ENCODE measurements at regions not wholly inside any gene's neighbourhood (a gene's known extent, or its start where the extent isn't known, plus 50 kb on each side); places are given as distances from the start of the nearest gene placed in this dataset.

- no peak for DNase-seq (ENCODE audit: insufficient read length, low spot score)
- FAIRE-seq: no peak
- TF ChIP-seq SPI1 (IDR thresholded peaks at IDR 0.05; ENCODE audit: low read depth, low read length) (no peak), PAX5 (IDR thresholded peaks at IDR 0.05; ENCODE audit: insufficient read depth, low read length, severe bottlenecking) (no peak), POU2F2 (IDR thresholded peaks at IDR 0.05; ENCODE audit: low read depth, low read length) (no peak), POLR2AphosphoS5 (IDR thresholded peaks at IDR 0.05; ENCODE audit: low read depth, low read length) (no peak)
Measured at GRCh38 chr19:28867978-28868377, 345.0 kb downstream of the UQCRFS1 start.

DNA sequence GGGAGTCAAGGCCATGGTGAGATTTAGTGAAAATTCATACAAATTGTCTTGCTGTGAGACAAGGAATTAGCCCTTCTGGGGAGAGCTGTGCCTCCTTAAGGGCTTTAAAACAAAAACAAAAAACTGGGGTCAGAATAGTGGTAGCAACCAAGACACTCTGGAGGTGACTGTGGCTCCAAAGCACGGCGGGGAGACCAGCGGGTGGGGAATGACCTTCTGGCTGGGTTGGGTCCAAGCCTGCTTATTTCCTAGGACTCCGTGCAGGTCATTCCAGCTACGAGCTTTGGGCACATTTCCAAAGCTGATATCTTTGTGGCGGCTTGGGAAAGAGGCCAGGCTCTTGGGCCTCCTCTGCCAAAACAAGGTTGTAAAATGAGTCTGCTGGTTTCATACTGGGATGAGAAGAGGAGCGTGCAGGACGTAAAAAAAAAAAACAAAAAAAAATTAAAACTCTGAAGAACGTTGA lies 348.3 kb downstream of the UQCRFS1 start:
- FAIRE-seq (no peak), DNase-seq (ENCODE audit: insufficient read length, low spot score) (no peak)
- no peak for TF ChIP-seq PAX5 (IDR thresholded peaks at IDR 0.05; ENCODE audit: insufficient read depth, low read length, severe bottlenecking)
- TF ChIP-seq POLR2AphosphoS5 (IDR thresholded peaks at IDR 0.05; ENCODE audit: low read depth, low read length): no peak
- TF ChIP-seq TAF1 (IDR thresholded peaks at IDR 0.05; ENCODE audit: low read depth, low read length): no peak
- TF ChIP-seq SPI1 (IDR thresholded peaks at IDR 0.05; ENCODE audit: low read depth, low read length): no peak

GRCh38 chr19:28864024-28864503 lies 348.9 kb downstream of the UQCRFS1 start:
- DNase-seq (ENCODE audit: insufficient read length, low spot score) (no peak), FAIRE-seq (no peak)
- TF ChIP-seq TAF1 (IDR thresholded peaks at IDR 0.05; ENCODE audit: low read depth, low read length): no peak

GRCh38 chr19:28862238-28862637 lies 350.7 kb downstream of the UQCRFS1 start:
- DNase-seq (ENCODE audit: insufficient read length, low spot score) (no peak), FAIRE-seq (no peak)
- TF ChIP-seq POLR2A (IDR thresholded peaks at IDR 0.05; ENCODE audit: low read depth, low read length) (no peak), POU2F2 (IDR thresholded peaks at IDR 0.05; ENCODE audit: low read depth, low read length) (no peak), PAX5 (IDR thresholded peaks at IDR 0.05; ENCODE audit: insufficient read depth, low read length, severe bottlenecking) (no peak), SPI1 (IDR thresholded peaks at IDR 0.05; ENCODE audit: low read depth, low read length) (no peak), POLR2AphosphoS5 (IDR thresholded peaks at IDR 0.05; ENCODE audit: low read depth, low read length) (no peak), TAF1 (IDR thresholded peaks at IDR 0.05; ENCODE audit: low read depth, low read length) (no peak)

DNA sequence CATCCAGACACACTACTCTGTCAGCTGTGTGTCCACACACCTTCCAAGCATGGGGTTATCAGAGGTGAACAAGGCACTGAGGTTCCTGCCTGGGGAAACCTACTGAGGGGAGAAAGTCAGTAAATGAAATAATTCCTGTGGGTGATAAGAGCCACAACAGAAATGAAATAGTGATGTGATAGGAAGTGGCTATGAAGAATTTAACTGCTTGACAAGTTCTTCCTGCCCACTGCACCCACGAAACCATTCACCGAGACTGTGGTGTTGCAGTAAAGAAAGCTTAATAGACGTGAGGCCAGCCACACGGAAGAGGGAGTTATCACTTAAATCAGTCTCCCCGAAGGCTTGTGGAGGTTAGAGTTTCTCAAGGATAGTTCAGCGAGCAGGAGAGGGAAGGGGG lies 353.1 kb downstream of the UQCRFS1 start:
- no peak for FAIRE-seq
- DNase-seq (ENCODE audit: insufficient read length, low spot score): no peak

GRCh38 chr19:28858933-28859332 lies 354.0 kb downstream of the UQCRFS1 start:
- FAIRE-seq: no peak
- no peak for DNase-seq (ENCODE audit: insufficient read length, low spot score)
- TF ChIP-seq PAX5 (IDR thresholded peaks at IDR 0.05; ENCODE audit: insufficient read depth, low read length, severe bottlenecking): no peak
- TF ChIP-seq TAF1 (IDR thresholded peaks at IDR 0.05; ENCODE audit: low read depth, low read length): no peak
- TF ChIP-seq POU2F2 (IDR thresholded peaks at IDR 0.05; ENCODE audit: low read depth, low read length): no peak
- no peak for TF ChIP-seq POLR2AphosphoS5 (IDR thresholded peaks at IDR 0.05; ENCODE audit: low read depth, low read length)
- TF ChIP-seq POLR2A (IDR thresholded peaks at IDR 0.05; ENCODE audit: low read depth, low read length): no peak
- TF ChIP-seq SPI1 (IDR thresholded peaks at IDR 0.05; ENCODE audit: low read depth, low read length): no peak

More for the DNA sequence above, 353.1 kb downstream of the UQCRFS1 start:
- TF ChIP-seq POLR2AphosphoS5 (IDR thresholded peaks at IDR 0.05; ENCODE audit: low read depth, low read length) (no peak), POU2F2 (IDR thresholded peaks at IDR 0.05; ENCODE audit: low read depth, low read length) (no peak), SPI1 (IDR thresholded peaks at IDR 0.05; ENCODE audit: low read depth, low read length) (no peak), TAF1 (IDR thresholded peaks at IDR 0.05; ENCODE audit: low read depth, low read length) (no peak), POLR2A (IDR thresholded peaks at IDR 0.05; ENCODE audit: low read depth, low read length) (no peak), PAX5 (IDR thresholded peaks at IDR 0.05; ENCODE audit: insufficient read depth, low read length, severe bottlenecking) (no peak)

- no peak for TF ChIP-seq POLR2AphosphoS5 (IDR thresholded peaks at IDR 0.05; ENCODE audit: low read depth, low read length)
- TF ChIP-seq SPI1 (IDR thresholded peaks at IDR 0.05; ENCODE audit: low read depth, low read length): no peak
- no peak for TF ChIP-seq PAX5 (IDR thresholded peaks at IDR 0.05; ENCODE audit: insufficient read depth, low read length, severe bottlenecking)
- no peak for TF ChIP-seq TAF1 (IDR thresholded peaks at IDR 0.05; ENCODE audit: low read depth, low read length)
- no peak for TF ChIP-seq POU2F2 (IDR thresholded peaks at IDR 0.05; ENCODE audit: low read depth, low read length)
- TF ChIP-seq POLR2A (IDR thresholded peaks at IDR 0.05; ENCODE audit: low read depth, low read length): no peak
- FAIRE-seq (no peak), DNase-seq (ENCODE audit: insufficient read length, low spot score) (no peak)
Measured at GRCh38 chr19:28857967-28858366, 355.0 kb downstream of the UQCRFS1 start.

DNA sequence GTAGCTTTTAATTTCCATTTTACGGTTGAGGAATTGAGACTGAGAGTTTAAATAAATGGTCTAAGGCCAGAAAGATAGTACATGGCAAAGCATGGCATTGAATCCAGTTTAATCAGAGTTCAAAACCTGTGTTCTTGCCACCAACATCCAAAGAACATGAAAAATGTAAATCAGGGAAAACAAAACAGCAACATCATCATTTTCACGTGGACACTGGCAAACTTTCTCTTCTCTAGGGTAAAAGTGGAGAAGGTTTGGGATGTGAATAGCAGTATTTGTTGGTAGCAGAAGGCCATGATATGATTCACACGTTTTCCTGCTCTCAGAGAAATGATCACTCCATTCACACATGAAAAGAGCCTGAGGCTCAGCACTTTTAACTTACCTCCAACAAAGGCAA lies 357.7 kb downstream of the UQCRFS1 start:
- no peak for DNase-seq (ENCODE audit: insufficient read length, low spot score)
- TF ChIP-seq TAF1 (IDR thresholded peaks at IDR 0.05; ENCODE audit: low read depth, low read length) (no peak), POLR2A (IDR thresholded peaks at IDR 0.05; ENCODE audit: low read depth, low read length) (no peak), SPI1 (IDR thresholded peaks at IDR 0.05; ENCODE audit: low read depth, low read length) (no peak), POU2F2 (IDR thresholded peaks at IDR 0.05; ENCODE audit: low read depth, low read length) (no peak), POLR2AphosphoS5 (IDR thresholded peaks at IDR 0.05; ENCODE audit: low read depth, low read length) (no peak), PAX5 (IDR thresholded peaks at IDR 0.05; ENCODE audit: insufficient read depth, low read length, severe bottlenecking) (no peak)
- FAIRE-seq: no peak

DNA sequence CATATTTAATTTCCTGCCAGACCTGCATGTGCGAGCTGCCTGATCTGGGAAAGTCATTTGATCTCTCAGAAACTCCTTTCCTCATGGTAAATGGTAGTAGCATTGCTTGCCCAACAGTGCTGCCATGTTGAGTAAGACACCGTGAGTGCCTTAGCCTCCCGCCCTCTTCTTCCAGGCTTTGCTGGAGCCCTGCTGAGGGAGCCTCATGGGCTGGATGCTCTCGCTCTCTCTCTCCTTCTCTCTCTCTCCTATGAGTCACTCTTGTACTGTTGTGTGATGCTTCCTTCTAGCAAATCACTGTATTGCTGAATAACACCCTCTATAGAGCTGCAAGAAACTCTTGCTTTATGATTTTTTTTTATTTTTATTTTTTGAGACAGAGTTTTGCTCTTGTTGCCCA lies 365.5 kb downstream of the UQCRFS1 start:
- DNase-seq (ENCODE audit: insufficient read length, low spot score): no peak
- FAIRE-seq: no peak
- TF ChIP-seq TAF1 (IDR thresholded peaks at IDR 0.05; ENCODE audit: low read depth, low read length) (no peak), PAX5 (IDR thresholded peaks at IDR 0.05; ENCODE audit: insufficient read depth, low read length, severe bottlenecking) (no peak), POU2F2 (IDR thresholded peaks at IDR 0.05; ENCODE audit: low read depth, low read length) (no peak), SPI1 (IDR thresholded peaks at IDR 0.05; ENCODE audit: low read depth, low read length) (no peak), POLR2AphosphoS5 (IDR thresholded peaks at IDR 0.05; ENCODE audit: low read depth, low read length) (no peak), POLR2A (IDR thresholded peaks at IDR 0.05; ENCODE audit: low read depth, low read length) (no peak)

DNA sequence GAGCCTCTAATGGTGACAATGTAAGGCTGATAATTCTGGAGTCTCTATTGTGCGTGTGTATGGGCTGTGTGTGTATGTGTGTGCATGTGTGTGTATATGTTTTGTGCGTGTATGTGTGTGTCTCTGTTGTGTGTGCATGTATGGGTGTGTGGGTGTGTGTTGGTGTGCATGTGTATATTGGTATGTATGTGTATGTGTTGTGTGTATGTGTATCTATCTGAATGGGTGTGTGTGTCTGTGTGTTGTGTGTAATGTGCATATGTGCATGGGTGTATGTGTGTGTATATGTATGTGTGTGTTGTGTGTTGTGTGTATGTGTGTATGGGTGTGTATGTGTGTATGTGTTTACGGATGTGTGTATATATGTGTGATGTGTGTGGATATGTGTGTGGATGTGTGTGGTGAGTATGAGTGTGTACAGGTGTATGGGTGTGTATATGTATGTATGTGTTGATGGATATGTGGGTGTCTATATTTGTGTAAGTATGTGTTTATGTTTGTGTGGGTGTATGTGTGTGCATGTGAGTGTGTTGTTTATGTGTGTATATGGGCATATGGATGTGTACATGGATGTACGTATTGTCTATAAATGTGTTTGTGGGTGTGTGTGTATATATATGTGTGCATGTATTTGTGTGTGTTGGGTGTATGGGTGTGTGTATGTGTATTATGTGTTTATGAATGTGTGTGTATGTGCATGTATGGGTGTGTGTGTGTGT lies 366.7 kb downstream of the UQCRFS1 start:
- FAIRE-seq: peak; percentile 71
- TF ChIP-seq SPI1 (IDR thresholded peaks at IDR 0.05; ENCODE audit: low read depth, low read length) (no peak), POLR2AphosphoS5 (IDR thresholded peaks at IDR 0.05; ENCODE audit: low read depth, low read length) (no peak), PAX5 (IDR thresholded peaks at IDR 0.05; ENCODE audit: insufficient read depth, low read length, severe bottlenecking) (no peak), TAF1 (IDR thresholded peaks at IDR 0.05; ENCODE audit: low read depth, low read length) (no peak), POLR2A (IDR thresholded peaks at IDR 0.05; ENCODE audit: low read depth, low read length) (no peak), POU2F2 (IDR thresholded peaks at IDR 0.05; ENCODE audit: low read depth, low read length) (no peak)
- DNase-seq (ENCODE audit: insufficient read length, low spot score): no peak

All from GM12891 (cell line).